ENCODE measurements at regions not wholly inside any gene's neighbourhood (a gene's known extent, or its start where the extent isn't known, plus 50 kb on each side); places are given as distances from the start of the nearest gene placed in this dataset.
"Not testable (repeated sequence)": the region's sequence is repeated elsewhere in the genome, so short reads cannot be mapped to it uniquely, and the experiment has no call there.

DNA sequence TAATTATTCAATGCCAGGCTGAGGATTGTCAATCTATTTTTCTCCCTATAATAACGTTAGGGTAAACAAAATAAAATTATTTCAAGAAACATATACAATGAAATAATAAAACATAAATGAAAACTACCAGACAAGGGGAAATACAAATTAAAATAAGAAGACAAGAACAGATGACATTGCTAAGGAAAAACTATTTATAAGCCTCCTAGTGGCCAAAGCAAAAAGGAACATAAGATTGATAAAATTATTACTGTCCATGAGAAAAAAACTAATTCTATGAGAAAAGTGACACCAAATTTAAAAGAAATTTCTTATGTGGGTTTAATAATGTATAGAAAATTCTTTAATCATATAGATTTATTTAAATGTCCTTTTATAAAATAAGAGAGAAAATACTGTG lies 294.7 kb downstream of the TTC6 start:
- H3K4me1 ChIP-seq = no peaks in the 10 kb centered on the region
- ATAC-seq (ENCODE audit: low FRiP score in 2 of 2) (no peak), DNase-seq (no peak)
- no peaks in the 10 kb centered on the region for H3K27me3 ChIP-seq
- TF ChIP-seq POLR2A (IDR thresholded peaks at IDR 0.05) = no peak
- TF ChIP-seq, protein P1, sequence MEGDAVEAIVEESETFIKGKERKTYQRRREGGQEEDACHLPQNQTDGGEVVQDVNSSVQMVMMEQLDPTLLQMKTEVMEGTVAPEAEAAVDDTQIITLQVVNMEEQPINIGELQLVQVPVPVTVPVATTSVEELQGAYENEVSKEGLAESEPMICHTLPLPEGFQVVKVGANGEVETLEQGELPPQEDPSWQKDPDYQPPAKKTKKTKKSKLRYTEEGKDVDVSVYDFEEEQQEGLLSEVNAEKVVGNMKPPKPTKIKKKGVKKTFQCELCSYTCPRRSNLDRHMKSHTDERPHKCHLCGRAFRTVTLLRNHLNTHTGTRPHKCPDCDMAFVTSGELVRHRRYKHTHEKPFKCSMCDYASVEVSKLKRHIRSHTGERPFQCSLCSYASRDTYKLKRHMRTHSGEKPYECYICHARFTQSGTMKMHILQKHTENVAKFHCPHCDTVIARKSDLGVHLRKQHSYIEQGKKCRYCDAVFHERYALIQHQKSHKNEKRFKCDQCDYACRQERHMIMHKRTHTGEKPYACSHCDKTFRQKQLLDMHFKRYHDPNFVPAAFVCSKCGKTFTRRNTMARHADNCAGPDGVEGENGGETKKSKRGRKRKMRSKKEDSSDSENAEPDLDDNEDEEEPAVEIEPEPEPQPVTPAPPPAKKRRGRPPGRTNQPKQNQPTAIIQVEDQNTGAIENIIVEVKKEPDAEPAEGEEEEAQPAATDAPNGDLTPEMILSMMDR (IDR thresholded peaks at IDR 0.05) = no peak
- TF ChIP-seq POLR2AphosphoS5 (IDR thresholded peaks at IDR 0.05) = no peak
- TF ChIP-seq EP300 (IDR thresholded peaks at IDR 0.05) = no peak
- 58 to 62% methylated on average over 1 of the region's 1 CpG for WGBS, 2 donors
- H3K4me3 ChIP-seq = no peak overlapping the region
- no peak overlapping the region for H3K27ac ChIP-seq
- no peaks in the 10 kb centered on the region for H3K36me3 ChIP-seq
- H3K9me3 ChIP-seq = no peaks in the 10 kb centered on the region

DNA sequence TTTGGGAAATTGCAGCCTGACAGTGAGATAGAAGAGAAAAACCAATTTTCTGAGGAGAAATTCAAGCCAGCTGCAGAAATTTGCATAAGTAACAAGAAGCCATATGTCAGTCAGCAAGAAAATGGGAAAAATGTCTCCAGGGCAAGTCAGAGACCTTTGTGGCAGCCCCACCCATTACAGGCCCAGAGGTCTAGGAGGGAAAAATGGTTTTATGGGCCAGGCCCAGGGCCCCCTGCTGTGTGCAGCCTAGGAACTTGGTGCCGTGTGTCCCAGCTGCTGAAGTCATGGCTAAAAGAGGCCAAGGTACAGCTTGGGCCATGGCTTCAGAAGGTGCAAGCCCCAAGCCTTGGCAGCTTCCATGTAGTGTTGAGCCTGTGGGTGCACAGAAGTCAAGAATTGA lies 296.1 kb downstream of the TTC6 start:
- H3K27ac ChIP-seq; H3K36me3 ChIP-seq; ATAC-seq (ENCODE audit: low FRiP score in 2 of 2); H3K4me1 ChIP-seq; H3K27me3 ChIP-seq; H3K9me3 ChIP-seq; H3K4me3 ChIP-seq; DNase-seq: not testable (repeated sequence)
- 100% methylated on average over 1 of the region's 1 CpG for WGBS, 2 donors

DNA sequence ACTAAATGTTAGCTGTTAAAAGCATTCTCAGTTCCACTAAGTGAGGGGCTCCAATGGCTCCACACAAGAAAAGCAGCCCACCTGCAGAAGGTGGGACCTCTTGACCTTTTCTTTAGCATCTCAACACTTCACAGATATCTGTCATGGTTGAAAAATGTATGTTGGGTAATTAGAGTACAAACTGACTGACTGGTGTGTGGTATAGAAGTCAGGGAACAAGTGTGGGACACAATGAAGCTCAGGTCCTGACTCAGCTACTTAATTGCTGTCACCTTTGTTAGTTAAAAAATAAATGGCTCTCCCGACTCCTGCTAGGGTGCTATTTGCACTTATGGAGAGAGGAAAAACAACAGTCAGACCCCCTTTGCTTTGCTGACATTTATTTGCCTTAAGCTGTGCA lies 299.0 kb downstream of the TTC6 start:
- WGBS, 2 donors = 29 to 65% methylated on average over 1 of the region's 1 CpG
- DNase-seq (no peak), ATAC-seq (ENCODE audit: low FRiP score in 2 of 2) (no peak)
- Histone ChIP-seq H3K36me3 (no peaks in the 10 kb centered on the region), H3K27ac (no peak overlapping the region), H3K9me3 (no peaks in the 10 kb centered on the region), H3K4me3 (no peak overlapping the region), H3K4me1 (no peaks in the 10 kb centered on the region), H3K27me3 (no peaks in the 10 kb centered on the region)
- no peak for TF ChIP-seq POLR2AphosphoS5 (IDR thresholded peaks at IDR 0.05)
- no peak for TF ChIP-seq EP300 (IDR thresholded peaks at IDR 0.05)
- no peak for TF ChIP-seq POLR2A (IDR thresholded peaks at IDR 0.05)
- TF ChIP-seq, protein P1 (IDR thresholded peaks at IDR 0.05) = no peak

DNA sequence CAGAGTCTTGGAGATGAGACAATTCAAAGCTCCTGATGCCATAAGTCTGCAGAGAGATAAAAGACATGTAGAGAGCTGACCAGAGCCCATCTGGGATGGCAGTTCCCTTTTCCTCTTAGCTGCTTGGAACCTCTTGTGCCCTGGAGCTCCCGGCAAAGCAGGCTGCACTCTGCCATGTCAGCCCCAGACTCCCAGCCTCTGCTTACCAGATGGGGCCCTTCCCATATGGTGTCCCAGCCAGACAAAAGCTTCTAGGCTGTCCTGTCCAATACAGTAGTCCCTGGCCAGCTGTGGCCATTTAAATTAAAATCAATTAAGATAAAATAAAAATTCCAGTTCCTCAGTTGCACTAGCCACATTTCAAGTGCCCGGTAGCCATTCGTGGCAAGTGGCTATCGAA lies 303.9 kb downstream of the TTC6 start:
- WGBS, 2 donors = 94 to 100% methylated on average over 3 to 4 of the region's 4 CpGs
- H3K4me1 ChIP-seq = no peaks in the 10 kb centered on the region
- no peak for ATAC-seq (ENCODE audit: low FRiP score in 2 of 2)
- no peaks in the 10 kb centered on the region for H3K9me3 ChIP-seq
- no peaks in the 10 kb centered on the region for H3K36me3 ChIP-seq
- H3K4me3 ChIP-seq = no peak overlapping the region
- H3K27ac ChIP-seq = no peak overlapping the region
- H3K27me3 ChIP-seq = no peaks in the 10 kb centered on the region
- TF ChIP-seq, protein P1 (IDR thresholded peaks at IDR 0.05) = no peak
- TF ChIP-seq POLR2A (IDR thresholded peaks at IDR 0.05) = no peak
- TF ChIP-seq EP300 (IDR thresholded peaks at IDR 0.05) = no peak
- TF ChIP-seq POLR2AphosphoS5 (IDR thresholded peaks at IDR 0.05) = no peak
- no peak for DNase-seq

DNA sequence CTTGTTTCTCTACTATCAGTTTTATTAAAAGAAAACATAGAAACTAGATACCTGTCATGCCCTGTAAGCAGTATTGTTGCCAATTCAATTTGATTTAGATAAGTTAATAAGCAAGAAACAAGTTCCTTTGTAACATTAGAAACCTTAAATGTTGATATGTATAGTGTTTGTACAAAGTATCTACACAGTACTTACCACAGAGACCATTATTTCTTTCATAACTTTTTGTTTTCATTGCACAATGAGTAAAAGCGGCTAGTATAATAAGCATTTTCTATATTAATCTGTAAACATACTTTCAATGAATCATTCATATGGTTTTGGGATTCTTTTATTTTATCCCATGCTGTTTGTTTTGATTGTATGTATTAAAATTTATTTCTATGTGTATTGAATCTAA lies 305.1 kb downstream of the TTC6 start:
- Histone ChIP-seq H3K9me3 (no peaks in the 10 kb centered on the region), H3K4me3 (no peak overlapping the region), H3K4me1 (no peaks in the 10 kb centered on the region), H3K36me3 (no peaks in the 10 kb centered on the region), H3K27ac (no peak overlapping the region), H3K27me3 (no peaks in the 10 kb centered on the region)
- no peak for ATAC-seq (ENCODE audit: low FRiP score in 2 of 2)
- TF ChIP-seq POLR2AphosphoS5 (IDR thresholded peaks at IDR 0.05) = no peak
- TF ChIP-seq, protein P1 (IDR thresholded peaks at IDR 0.05) = no peak
- no peak for TF ChIP-seq EP300 (IDR thresholded peaks at IDR 0.05)
- no peak for TF ChIP-seq POLR2A (IDR thresholded peaks at IDR 0.05)
- DNase-seq = no peak
- 58 to 71% methylated on average over 1 of the region's 1 CpG for WGBS, 2 donors

All from upper lobe of left lung (tissue), 6 donors.